ENCODE measurements at regions not wholly inside any gene's neighbourhood (a gene's known extent, or its start where the extent isn't known, plus 50 kb on each side); places are given as distances from the start of the nearest gene placed in this dataset.

- Histone ChIP-seq H3K27ac (ENCODE audit: low read length) (no peak overlapping the region), H4K20me1 (ENCODE audit: insufficient read depth) (no peaks in the 10 kb centered on the region), H3K36me3 (ENCODE audit: insufficient read depth, low read length) (no peaks in the 10 kb centered on the region), H3K4me3 (ENCODE audit: low read length) (no peak overlapping the region), H2AFZ (ENCODE audit: low read depth, low read length) (no peak overlapping the region), H3K4me2 (ENCODE audit: low read length) (no peak overlapping the region), H3K9me3 (ENCODE audit: low read length) (no peaks in the 10 kb centered on the region), H3K27me3 (ENCODE audit: insufficient read depth, low read depth, low read length) (no peaks in the 10 kb centered on the region), H3K79me2 (replicated peaks; ENCODE audit: insufficient read depth, low read length) (no peaks in the 10 kb centered on the region), H3F3A (ENCODE audit: insufficient read depth, low read length, poor library complexity, severe bottlenecking) (no peaks in the 10 kb centered on the region), H3K9me2 (ENCODE audit: insufficient read depth, low read length) (no peaks in the 10 kb centered on the region), H3K9ac (ENCODE audit: low read length) (no peak overlapping the region)
- TF ChIP-seq MXI1 (conservative IDR thresholded peaks at IDR 0.05; ENCODE audit: poor library complexity, severe bottlenecking) = no peak
- TF ChIP-seq SMC3 (conservative IDR thresholded peaks at IDR 0.05; ENCODE audit: poor library complexity) = no peak
- no peak for TF ChIP-seq TAF1 (IDR thresholded peaks at IDR 0.05; ENCODE audit: low read depth)
- no peak for TF ChIP-seq EP300 (conservative IDR thresholded peaks at IDR 0.05; ENCODE audit: poor library complexity, severe bottlenecking)
- TF ChIP-seq POLR2AphosphoS5 (IDR thresholded peaks at IDR 0.05) = no peak
- no peak for TF ChIP-seq REST (IDR thresholded peaks at IDR 0.05; ENCODE audit: borderline replicate concordance)
- TF ChIP-seq CTCF (IDR thresholded peaks at IDR 0.05; ENCODE audit: poor library complexity, severe bottlenecking) = no peak
These were observed 226.8 kb downstream of the ACTR3B start for GRCh38 chr7:152986376-152986775.

- Histone ChIP-seq H3F3A (ENCODE audit: insufficient read depth, low read length, poor library complexity, severe bottlenecking) (no peaks in the 10 kb centered on the region), H3K36me3 (ENCODE audit: insufficient read depth, low read length) (no peaks in the 10 kb centered on the region), H3K9me2 (ENCODE audit: insufficient read depth, low read length) (no peaks in the 10 kb centered on the region), H3K4me3 (ENCODE audit: low read length) (no peak overlapping the region), H4K20me1 (ENCODE audit: insufficient read depth) (no peaks in the 10 kb centered on the region), H3K4me2 (ENCODE audit: low read length) (no peak overlapping the region), H2AFZ (ENCODE audit: low read depth, low read length) (no peak overlapping the region), H3K79me2 (replicated peaks; ENCODE audit: insufficient read depth, low read length) (no peaks in the 10 kb centered on the region), H3K9ac (ENCODE audit: low read length) (no peak overlapping the region), H3K27ac (ENCODE audit: low read length) (no peak overlapping the region), H3K27me3 (ENCODE audit: insufficient read depth, low read depth, low read length) (no peaks in the 10 kb centered on the region), H3K9me3 (ENCODE audit: low read length) (no peaks in the 10 kb centered on the region)
- TF ChIP-seq EP300 (conservative IDR thresholded peaks at IDR 0.05; ENCODE audit: poor library complexity, severe bottlenecking) (no peak), SMC3 (conservative IDR thresholded peaks at IDR 0.05; ENCODE audit: poor library complexity) (no peak), POLR2AphosphoS5 (IDR thresholded peaks at IDR 0.05) (no peak), EZH2 (IDR thresholded peaks at IDR 0.05; ENCODE audit: borderline replicate concordance, insufficient read depth, low read length, poor library complexity, severe bottlenecking) (no peak), MXI1 (conservative IDR thresholded peaks at IDR 0.05; ENCODE audit: poor library complexity, severe bottlenecking) (no peak), CTCF (IDR thresholded peaks at IDR 0.05; ENCODE audit: poor library complexity, severe bottlenecking) (no peak)
These were observed 228.1 kb downstream of the ACTR3B start for GRCh38 chr7:152987656-152988055.
